Kidney epithelial cell (primary cell): ENCODE measurements at regions not wholly inside any gene's neighbourhood (a gene's known extent, or its start where the extent isn't known, plus 50 kb on each side); places are given as distances from the start of the nearest gene placed in this dataset.
"Not testable (repeated sequence)": the region's sequence is repeated elsewhere in the genome, so short reads cannot be mapped to it uniquely, and the experiment has no call there.

Experiments used
- DNase-seq: peaks from one replicate; pipeline ENCODE4 v3.0.0-alpha.2; 2010; ENCODE audit warnings: low read depth
- H3K27me3 ChIP-seq: 2 replicates; pipeline ENCODE4 v1.6.0; 2011; ENCODE audit warnings: low read length; ENCODE audit not compliant: control insufficient read depth, insufficient read depth
- H3K36me3 ChIP-seq: 2 replicates; pipeline ENCODE4 v1.5.1; 2011; ENCODE audit warnings: low read length; ENCODE audit not compliant: control insufficient read depth, insufficient read depth
- H3K4me3 ChIP-seq: 2 replicates; pipeline ENCODE4 v1.5.1; 2011; ENCODE audit warnings: low read depth, mild to moderate bottlenecking, control low read depth, low read length
- TF ChIP-seq, protein P1 (sequence below): IDR thresholded peaks from 2 replicates; pipeline ENCODE4 v1.5.1; 2011; ENCODE audit warnings: mild to moderate bottlenecking, moderate library complexity, low read length, control low read depth, inconsistent platforms; ENCODE audit not compliant: insufficient read depth, poor library complexity, severe bottlenecking

DNA sequence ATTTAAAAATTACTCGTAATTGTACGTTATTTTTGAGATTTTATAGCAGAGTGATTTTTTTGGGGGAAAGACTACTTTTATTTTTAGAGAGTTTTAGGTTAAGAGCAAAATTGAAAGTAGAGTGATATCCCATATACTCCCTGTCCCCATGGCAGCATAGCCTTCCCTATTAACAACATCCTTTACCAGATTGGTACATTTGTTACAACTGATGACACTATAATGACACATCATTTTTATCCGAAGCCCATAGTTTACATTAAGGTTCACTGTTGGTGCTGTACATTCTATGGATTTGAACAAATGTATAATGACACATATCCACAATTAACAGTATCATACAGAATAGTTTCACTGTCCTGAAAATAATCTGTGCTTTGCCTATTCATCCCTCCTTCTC is 1126.4 kb upstream of the CITED2 start:
- TF ChIP-seq, protein P1, sequence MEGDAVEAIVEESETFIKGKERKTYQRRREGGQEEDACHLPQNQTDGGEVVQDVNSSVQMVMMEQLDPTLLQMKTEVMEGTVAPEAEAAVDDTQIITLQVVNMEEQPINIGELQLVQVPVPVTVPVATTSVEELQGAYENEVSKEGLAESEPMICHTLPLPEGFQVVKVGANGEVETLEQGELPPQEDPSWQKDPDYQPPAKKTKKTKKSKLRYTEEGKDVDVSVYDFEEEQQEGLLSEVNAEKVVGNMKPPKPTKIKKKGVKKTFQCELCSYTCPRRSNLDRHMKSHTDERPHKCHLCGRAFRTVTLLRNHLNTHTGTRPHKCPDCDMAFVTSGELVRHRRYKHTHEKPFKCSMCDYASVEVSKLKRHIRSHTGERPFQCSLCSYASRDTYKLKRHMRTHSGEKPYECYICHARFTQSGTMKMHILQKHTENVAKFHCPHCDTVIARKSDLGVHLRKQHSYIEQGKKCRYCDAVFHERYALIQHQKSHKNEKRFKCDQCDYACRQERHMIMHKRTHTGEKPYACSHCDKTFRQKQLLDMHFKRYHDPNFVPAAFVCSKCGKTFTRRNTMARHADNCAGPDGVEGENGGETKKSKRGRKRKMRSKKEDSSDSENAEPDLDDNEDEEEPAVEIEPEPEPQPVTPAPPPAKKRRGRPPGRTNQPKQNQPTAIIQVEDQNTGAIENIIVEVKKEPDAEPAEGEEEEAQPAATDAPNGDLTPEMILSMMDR: no peak
- no peak for DNase-seq
- Histone ChIP-seq H3K4me3 (no peak overlapping the region), H3K36me3 (no peaks in the 10 kb centered on the region), H3K27me3 (no peaks in the 10 kb centered on the region)

DNA sequence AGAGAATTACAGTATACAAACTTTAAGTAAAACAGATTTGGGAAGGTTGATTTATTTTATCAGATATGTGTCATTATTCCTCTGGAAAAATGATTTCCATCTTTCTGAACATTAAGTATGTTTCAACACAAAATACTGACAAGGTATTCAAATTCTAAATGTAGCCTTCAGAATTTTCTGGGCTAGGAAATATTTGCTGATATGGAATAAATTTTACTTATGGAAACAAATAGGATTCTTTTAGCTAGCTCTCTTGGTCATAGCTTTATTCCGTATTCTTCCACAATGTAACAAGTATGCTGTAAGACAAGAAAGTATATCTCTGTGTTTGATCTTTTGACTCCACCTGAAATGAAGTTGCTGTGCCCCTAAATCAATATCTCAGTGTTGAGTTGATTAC is 1125.2 kb upstream of the CITED2 start:
- no peak overlapping the region for H3K4me3 ChIP-seq
- H3K27me3 ChIP-seq: no peaks in the 10 kb centered on the region
- no peaks in the 10 kb centered on the region for H3K36me3 ChIP-seq
- TF ChIP-seq, protein P1: no peak
- no peak for DNase-seq

DNA sequence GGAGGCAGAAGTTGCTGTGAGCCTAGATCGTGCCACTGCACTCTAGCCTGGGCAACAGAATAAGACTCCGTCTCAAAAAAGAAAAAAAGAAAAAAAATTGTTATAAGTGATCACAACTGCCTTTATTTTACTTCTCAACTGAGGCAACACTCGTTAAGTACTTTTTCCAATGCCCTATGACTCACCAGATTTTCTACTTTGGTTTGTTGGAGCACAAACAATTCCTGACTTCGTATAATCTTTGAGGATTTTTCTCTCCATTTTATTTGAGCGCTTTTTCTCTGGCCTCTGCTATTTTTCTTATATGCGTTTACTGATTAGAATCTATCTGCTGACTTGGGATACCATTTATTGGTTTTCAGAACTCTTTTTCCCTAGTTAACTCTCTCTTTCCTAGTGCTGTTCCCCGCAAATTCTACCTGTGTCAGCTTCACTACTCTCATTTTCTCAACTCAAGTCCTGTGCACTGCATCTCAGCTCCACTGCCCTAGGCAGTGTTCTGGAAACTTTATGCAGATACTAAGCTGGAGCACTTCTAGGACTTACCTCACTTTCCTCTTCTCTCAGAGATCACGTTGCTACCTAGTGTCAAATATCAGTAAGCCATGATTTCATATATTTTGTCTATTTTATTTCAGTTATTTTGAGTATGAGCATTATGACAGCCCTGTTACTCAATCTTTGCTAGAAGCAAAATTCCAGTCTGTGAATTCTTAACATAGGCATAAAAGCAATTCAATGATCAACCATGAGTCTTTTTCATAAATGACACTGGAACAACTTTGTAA is 1120.1 kb upstream of the CITED2 start:
- Histone ChIP-seq H3K27me3 (no peaks in the 10 kb centered on the region), H3K4me3 (no peak overlapping the region), H3K36me3 (no peaks in the 10 kb centered on the region)
- DNase-seq: no peak
- TF ChIP-seq, protein P1: no peak

DNA sequence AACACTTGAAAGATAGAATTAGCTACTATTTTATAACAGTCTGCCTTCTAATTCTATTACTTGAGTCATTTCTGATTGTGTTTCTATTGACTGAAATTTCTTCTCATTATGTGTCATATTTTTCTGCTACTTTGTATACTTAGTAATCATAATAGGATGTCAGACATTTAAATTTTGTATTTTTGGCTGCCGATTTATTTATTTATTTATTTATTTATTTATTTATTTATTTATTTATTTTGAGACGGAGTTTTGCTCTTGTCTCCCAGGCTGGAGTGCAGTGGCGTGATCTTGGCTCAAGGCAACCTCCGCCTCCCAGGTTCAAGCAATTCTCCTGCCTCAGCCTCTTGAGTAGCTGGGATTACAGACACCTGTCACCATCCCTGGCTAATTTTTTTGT is 1119.0 kb upstream of the CITED2 start:
- not testable (repeated sequence) for H3K27me3 ChIP-seq, DNase-seq, H3K4me3 ChIP-seq, H3K36me3 ChIP-seq

DNA sequence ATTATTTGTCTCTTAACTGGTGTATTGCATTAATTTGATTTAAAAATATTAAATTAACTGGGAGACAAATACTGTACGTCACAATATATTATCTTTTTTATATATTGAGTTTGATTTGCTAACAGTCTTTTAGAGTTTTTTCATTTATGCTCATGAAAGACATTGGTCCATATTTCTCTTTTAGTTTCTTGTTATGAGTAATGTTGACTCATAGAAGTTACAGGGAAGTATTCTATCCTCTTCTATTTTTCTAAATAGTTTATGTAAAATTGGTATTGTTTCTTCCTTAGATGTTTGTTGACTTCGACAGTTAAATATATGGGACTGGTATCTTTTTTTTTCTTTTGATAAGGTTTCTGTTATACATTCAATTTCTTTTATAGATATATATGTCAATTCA is 1115.6 kb upstream of the CITED2 start:
- no peak for DNase-seq
- TF ChIP-seq, protein P1: no peak
- H3K27me3 ChIP-seq: no peaks in the 10 kb centered on the region
- no peaks in the 10 kb centered on the region for H3K36me3 ChIP-seq
- no peak overlapping the region for H3K4me3 ChIP-seq

DNA sequence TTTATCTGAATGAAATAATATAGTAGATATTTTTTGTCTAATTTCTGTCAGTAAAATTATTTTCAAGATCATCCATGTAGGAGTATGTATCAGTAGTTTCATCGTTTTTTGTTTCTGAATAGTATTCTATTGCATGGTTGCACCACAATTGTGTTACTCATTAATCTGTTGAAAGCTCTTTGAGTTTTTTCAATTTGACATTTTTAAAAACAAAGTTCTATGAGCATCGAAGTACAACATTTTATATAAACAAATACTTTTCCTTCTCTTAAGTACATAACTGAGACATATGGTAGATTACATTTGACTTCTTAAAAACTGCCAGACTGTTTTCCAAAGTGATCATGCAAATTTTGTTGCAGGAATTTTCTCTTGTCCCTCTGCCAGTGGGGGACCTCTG is 1113.1 kb upstream of the CITED2 start:
- H3K36me3 ChIP-seq: no peaks in the 10 kb centered on the region
- TF ChIP-seq, protein P1: no peak
- no peaks in the 10 kb centered on the region for H3K27me3 ChIP-seq
- no peak overlapping the region for H3K4me3 ChIP-seq
- DNase-seq: no peak
